H1 (cell line): ENCODE measurements at regions not wholly inside any gene's neighbourhood (a gene's known extent, or its start where the extent isn't known, plus 50 kb on each side); places are given as distances from the start of the nearest gene placed in this dataset.

Experiments used
- CTCF ChIA-PET: fragments of 300-600 bp; sonication (Branson Sonifier 250); formaldehyde crosslinking; loops from one replicate; lab custom pipeline; 2021; ENCODE audit not compliant: partially characterized antibody; lab: Charles Lee
- POLR2A ChIA-PET: fragments of 300-600 bp; sonication (Branson Sonifier 250); formaldehyde crosslinking; loops from one replicate; lab custom pipeline; 2021; ENCODE audit warnings: inconsistent platforms; ENCODE audit not compliant: partially characterized antibody; lab: Charles Lee
- DNase-seq, 2 experiments: peaks; one replicate each; pipeline versions ENCODE4 v3.0.0 to v3.0.0-alpha.2; 2010 to 2022; ENCODE audit warnings: low spot score in 2 of 2, low read depth in 1 of 2, mixed read lengths in 1 of 2
- FAIRE-seq: peaks from 2 replicates; lab custom pipeline; 2011; peaks lifted over from hg19 to GRCh38; lab: Jason Lieb, UNC
- H2AFZ ChIP-seq: 2 replicates; pipeline ENCODE4 v1.8.1; 2012; ENCODE audit warnings: low read length, inconsistent platforms
- H2AK5ac ChIP-seq: 2 replicates; pipeline ENCODE4 v1.6.1; 2013; ENCODE audit warnings: low read depth, low read length
- H2BK120ac ChIP-seq: replicated peaks from 2 replicates; pipeline ENCODE3; 2013; ENCODE audit warnings: low read depth, low read length, inconsistent platforms
- H2BK12ac ChIP-seq: 2 replicates; pipeline ENCODE4 v1.6.1; 2013; ENCODE audit warnings: low read depth, low read length
- H2BK15ac ChIP-seq: 2 replicates; pipeline ENCODE4 v1.6.1; 2013; ENCODE audit warnings: low read length
- H2BK20ac ChIP-seq: 2 replicates; pipeline ENCODE4 v1.6.1; 2013; ENCODE audit warnings: low read length
- H2BK5ac ChIP-seq: 2 replicates; pipeline ENCODE4 v1.6.1; 2013; ENCODE audit warnings: low read depth, low read length
- H3K14ac ChIP-seq: 2 replicates; pipeline ENCODE4 v1.6.1; 2013; ENCODE audit warnings: inconsistent platforms; ENCODE audit not compliant: insufficient read length
- H3K18ac ChIP-seq: 2 replicates; pipeline ENCODE4 v1.6.1; 2013; ENCODE audit warnings: low read length; ENCODE audit errors: extremely low read depth
- H3K23ac ChIP-seq: 2 replicates; pipeline ENCODE4 v1.6.1; 2013; ENCODE audit warnings: inconsistent platforms; ENCODE audit not compliant: insufficient read length
- H3K23me2 ChIP-seq: 2 replicates; pipeline ENCODE4 v1.6.1; 2013; ENCODE audit warnings: low read depth, low read length
- H3K27ac ChIP-seq: 2 replicates; pipeline ENCODE4 v1.6.1; 2011; ENCODE audit warnings: low read depth, low read length, inconsistent platforms
- H3K27me3 ChIP-seq, 4 experiments: replicated peaks in 1 of 4; 1 replicate in 1 of 4; 2 replicates in 3 of 4; pipeline versions ENCODE4 v1.6.1 to v1.8.1; 2011 to 2013; ENCODE audit warnings: low read length in 3 of 4, mild to moderate bottlenecking in 3 of 4, inconsistent platforms in 2 of 4, mixed read lengths in 2 of 4, moderate library complexity in 1 of 4; ENCODE audit not compliant: control insufficient read depth in 3 of 4, insufficient read depth in 3 of 4; ENCODE audit errors: extremely low read depth in 1 of 4
- H3K36me3 ChIP-seq, 4 experiments: 2 replicates each; pipeline versions ENCODE4 v1.6.1 to v1.8.1; 2011 to 2013; ENCODE audit warnings: mild to moderate bottlenecking in 4 of 4, low read length in 3 of 4, moderate library complexity in 2 of 4, control low read depth in 1 of 4, inconsistent platforms in 1 of 4; ENCODE audit not compliant: insufficient read depth in 4 of 4, control insufficient read depth in 2 of 4
- H3K4ac ChIP-seq: replicated peaks from 2 replicates; pipeline ENCODE3; 2013; ENCODE audit warnings: low read length, low read depth, mixed read lengths, inconsistent platforms; ENCODE audit not compliant: insufficient read length
- H3K4me1 ChIP-seq, 4 experiments: replicated peaks in 1 of 4; 1 replicate in 1 of 4; 2 replicates in 3 of 4; pipeline versions ENCODE4 v1.6.1 to v1.8.1; 2011 to 2013; ENCODE audit warnings: low read length in 3 of 4, inconsistent platforms in 2 of 4, mixed read lengths in 1 of 4; ENCODE audit not compliant: insufficient read depth in 4 of 4, control insufficient read depth in 3 of 4
- H3K4me2 ChIP-seq, 2 experiments: 2 replicates each; pipeline versions ENCODE4 v1.6.1 to v1.8.1; 2011 to 2013; ENCODE audit warnings: low read depth in 2 of 2, low read length in 2 of 2, control low read depth in 1 of 2, inconsistent platforms in 1 of 2, mild to moderate bottlenecking in 1 of 2; ENCODE audit not compliant: insufficient read depth in 1 of 2
- H3K4me3 ChIP-seq, 4 experiments: fragments of 200-600, 300-600 bp in 1 of 4; sonication (generic), shearing (Covaris generic), sonication (Bioruptor Twin) in 1 of 4; 2 replicates each; pipeline versions ENCODE4 v1.5.1 to v1.8.1; 2011 to 2016; ENCODE audit warnings: low read length in 4 of 4, low read depth in 3 of 4, control low read depth in 2 of 4, inconsistent platforms in 2 of 4, mild to moderate bottlenecking in 2 of 4, mixed read lengths in 1 of 4, moderate library complexity in 1 of 4; ENCODE audit not compliant: insufficient read depth in 2 of 4; ENCODE audit errors: extremely low read depth in 1 of 4
- H3K56ac ChIP-seq: replicated peaks from 2 replicates; pipeline ENCODE3; 2013; ENCODE audit warnings: low read depth, mild to moderate bottlenecking, mixed read lengths, low read length, inconsistent platforms; ENCODE audit not compliant: insufficient read length
- H3K79me1 ChIP-seq: 2 replicates; pipeline ENCODE4 v1.6.1; 2013; ENCODE audit warnings: low read depth, low read length, control low read depth
- H3K79me2 ChIP-seq, 2 experiments: 2 replicates each; pipeline versions ENCODE4 v1.6.1 to v1.8.1; 2012 to 2013; ENCODE audit warnings: low read length in 2 of 2, mild to moderate bottlenecking in 2 of 2, inconsistent platforms in 1 of 2; ENCODE audit not compliant: insufficient read depth in 2 of 2, control insufficient read depth in 1 of 2
- H3K9ac ChIP-seq, 4 experiments: replicated peaks in 1 of 4; 1 replicate in 1 of 4; 2 replicates in 3 of 4; pipeline versions ENCODE4 v1.6.1 to v1.8.1; 2011 to 2013; ENCODE audit warnings: low read depth in 3 of 4, low read length in 3 of 4, control low read depth in 2 of 4, mild to moderate bottlenecking in 2 of 4, moderate library complexity in 2 of 4, inconsistent platforms in 1 of 4; ENCODE audit errors: extremely low read depth in 1 of 4
- H3K9me3 ChIP-seq, 2 experiments: 2 replicates each; pipeline versions ENCODE4 v1.6.1 to v1.8.1; 2012 to 2013; ENCODE audit warnings: mild to moderate bottlenecking in 2 of 2, moderate library complexity in 2 of 2, control low read depth in 1 of 2, inconsistent platforms in 1 of 2, low read depth in 1 of 2, low read length in 1 of 2, mixed read lengths in 1 of 2; ENCODE audit not compliant: insufficient read depth in 2 of 2
- H4K20me1 ChIP-seq, 2 experiments: replicated peaks in 1 of 2; 2 replicates each; pipeline versions ENCODE3 to v1.8.1; 2011 to 2013; ENCODE audit warnings: inconsistent platforms in 2 of 2, low read length in 2 of 2, mild to moderate bottlenecking in 1 of 2; ENCODE audit not compliant: insufficient read depth in 2 of 2, control insufficient read depth in 1 of 2
- H4K5ac ChIP-seq: 2 replicates; pipeline ENCODE4 v1.6.1; 2013; ENCODE audit warnings: low read length, low read depth, mixed read lengths, inconsistent platforms; ENCODE audit not compliant: insufficient read length
- H4K8ac ChIP-seq: 2 replicates; pipeline ENCODE4 v1.8.0; 2013; ENCODE audit warnings: mild to moderate bottlenecking, moderate library complexity, low read length, inconsistent platforms; ENCODE audit not compliant: insufficient read depth; ENCODE audit errors: extremely low read depth
- H4K91ac ChIP-seq: replicated peaks from 2 replicates; pipeline ENCODE3; 2013; ENCODE audit warnings: low read length, mixed read lengths, inconsistent platforms; ENCODE audit not compliant: insufficient read length
- FOSL1 ChIP-seq: IDR thresholded peaks from 2 replicates; pipeline ENCODE4 v1.6.1; 2011; ENCODE audit warnings: mild to moderate bottlenecking, low read depth, low read length, moderate library complexity; ENCODE audit not compliant: insufficient read depth
- NRF1 ChIP-seq: IDR thresholded peaks from 2 replicates; pipeline ENCODE4 v1.6.1; 2011; ENCODE audit warnings: mild to moderate bottlenecking, low read depth, low read length, improper control_type of control experiment
- SIN3A ChIP-seq, 2 experiments: IDR thresholded peaks in 1 of 2; conservative IDR thresholded peaks in 1 of 2; 2 replicates each; pipeline ENCODE4 v1.6.1; 2011 to 2012; ENCODE audit warnings: low read length in 2 of 2, improper control_type of control experiment in 1 of 2, low read depth in 1 of 2, mild to moderate bottlenecking in 1 of 2
- WGBS, 2 experiments: shearing (Covaris generic) in 1 of 2; methylation state at CpG; one replicate each; pipeline versions ENCODE4 v1.1.6 to v1.1.7; 2013 to 2015; ENCODE audit warnings: low lambda C conversion rate in 2 of 2, mixed read lengths in 2 of 2, inconsistent platforms in 1 of 2, low coverage in 1 of 2, missing lambda C conversion rate in 1 of 2; ENCODE audit not compliant: insufficient replicate concordance in 2 of 2, insufficient coverage in 1 of 2, insufficient read length in 1 of 2; ENCODE audit errors: extremely low coverage in 1 of 2, missing lambda C conversion rate in 1 of 2; 5-methylcytosine and 5-hydroxymethylcytosine counted together

DNA sequence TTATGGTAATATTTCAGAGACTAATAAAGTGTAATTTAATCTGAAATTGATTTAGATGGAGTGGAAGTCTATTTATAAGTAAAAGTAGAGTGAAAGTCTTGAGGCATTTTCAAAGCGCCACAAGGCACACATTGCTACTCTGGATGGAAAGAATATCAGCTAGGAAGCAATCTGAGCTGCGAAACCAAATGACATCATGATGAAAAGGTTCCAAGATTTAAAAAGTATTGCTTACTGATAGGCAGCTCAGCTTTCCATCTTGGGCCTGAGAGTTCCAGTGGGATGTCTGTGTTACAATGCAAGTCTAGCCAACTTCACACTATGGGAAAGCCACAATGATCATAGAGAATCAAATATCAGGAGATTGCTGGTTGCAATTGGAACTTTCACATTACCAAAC lies 126.9 kb upstream of the VGLL2 start:
- Histone ChIP-seq H3K27ac (no peak overlapping the region), H3K4ac (no peak overlapping the region), H2AK5ac (no peak overlapping the region), H4K91ac (no peak overlapping the region), H4K20me1 (no peaks in the 10 kb centered on the region), H3K23me2 (no peaks in the 10 kb centered on the region), H3K9ac (no peak overlapping the region), H3K9me3 (no peaks in the 10 kb centered on the region), H2AFZ (no peak overlapping the region), H3K4me2 (no peak overlapping the region), H3K56ac (no peak overlapping the region), H3K23ac (no peak overlapping the region)
- POLR2A ChIA-PET: no interaction called here
- WGBS, 2 experiments: 89% methylated on average over 2 of the region's 2 CpGs; no CpG with 5 or more reads in 1 of the 2 experiments
- no peak for DNase-seq
- TF ChIP-seq SIN3A (conservative IDR thresholded peaks at IDR 0.05 in 1 of 2, IDR thresholded peaks at IDR 0.05 in 1 of 2; ENCODE audit: low read depth in 1 of 2, low read length in 2 of 2): no peak
- TF ChIP-seq NRF1: no peak
- no peak for TF ChIP-seq FOSL1
- TF ChIP-seq, all 59 proteins: peak for 0
- Histone ChIP-seq H2BK20ac (no peak overlapping the region), H3K79me2 (no peaks in the 10 kb centered on the region), H3K36me3 (no peaks in the 10 kb centered on the region), H3K4me3 (no peak overlapping the region), H3K27me3 (no peaks in the 10 kb centered on the region), H3K14ac (no peak overlapping the region), H3K18ac (no peak overlapping the region), H2BK120ac (no peak overlapping the region), H4K8ac (no peak overlapping the region), H2BK15ac (no peak overlapping the region), H3K79me1 (no peaks in the 10 kb centered on the region), H2BK5ac (no peak overlapping the region), H3K4me1 (peaks cover 0 to 6% (median 0%) of the 10 kb centered on the region in 4 experiments; a peak in 1 of 7 replicates), H2BK12ac (no peak overlapping the region), H4K5ac (no peak overlapping the region)
- CTCF ChIA-PET: interaction anchor here (1.0 kb wide), 1 partner anchor 23 kb away, joined by 4 read pairs; no protein-coding TSS in a partner anchor
- no peak for FAIRE-seq
